ENCODE measurements at regions not wholly inside any gene's neighbourhood (a gene's known extent, or its start where the extent isn't known, plus 50 kb on each side); places are given as distances from the start of the nearest gene placed in this dataset.

DNA sequence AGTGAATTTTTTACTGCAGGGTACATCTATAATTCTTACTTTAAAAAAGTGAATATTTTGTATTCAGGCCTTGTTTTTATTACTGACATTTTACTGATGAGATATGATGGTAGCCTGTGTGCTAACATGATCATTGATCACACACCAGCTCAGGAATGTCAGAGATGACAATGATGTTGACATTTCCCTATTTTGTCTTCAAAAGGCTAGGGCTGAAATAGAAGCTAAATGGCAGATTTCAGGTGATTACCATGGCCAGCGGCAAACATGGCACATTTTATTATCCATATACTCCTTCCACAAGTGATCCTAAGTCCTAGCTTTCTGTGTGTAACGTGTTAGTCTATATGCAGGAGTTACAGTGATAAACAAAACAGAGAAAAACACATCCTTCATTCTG, 544.3 kb upstream of the MIR17HG start:
- no peak for TF ChIP-seq POLR2A (IDR thresholded peaks at IDR 0.05)
- TF ChIP-seq, protein P1, sequence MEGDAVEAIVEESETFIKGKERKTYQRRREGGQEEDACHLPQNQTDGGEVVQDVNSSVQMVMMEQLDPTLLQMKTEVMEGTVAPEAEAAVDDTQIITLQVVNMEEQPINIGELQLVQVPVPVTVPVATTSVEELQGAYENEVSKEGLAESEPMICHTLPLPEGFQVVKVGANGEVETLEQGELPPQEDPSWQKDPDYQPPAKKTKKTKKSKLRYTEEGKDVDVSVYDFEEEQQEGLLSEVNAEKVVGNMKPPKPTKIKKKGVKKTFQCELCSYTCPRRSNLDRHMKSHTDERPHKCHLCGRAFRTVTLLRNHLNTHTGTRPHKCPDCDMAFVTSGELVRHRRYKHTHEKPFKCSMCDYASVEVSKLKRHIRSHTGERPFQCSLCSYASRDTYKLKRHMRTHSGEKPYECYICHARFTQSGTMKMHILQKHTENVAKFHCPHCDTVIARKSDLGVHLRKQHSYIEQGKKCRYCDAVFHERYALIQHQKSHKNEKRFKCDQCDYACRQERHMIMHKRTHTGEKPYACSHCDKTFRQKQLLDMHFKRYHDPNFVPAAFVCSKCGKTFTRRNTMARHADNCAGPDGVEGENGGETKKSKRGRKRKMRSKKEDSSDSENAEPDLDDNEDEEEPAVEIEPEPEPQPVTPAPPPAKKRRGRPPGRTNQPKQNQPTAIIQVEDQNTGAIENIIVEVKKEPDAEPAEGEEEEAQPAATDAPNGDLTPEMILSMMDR (IDR thresholded peaks at IDR 0.05) = no peak

Data from ovary (tissue), 3 donors.